Hepatocyte (in vitro differentiated cells): ENCODE measurements at regions not wholly inside any gene's neighbourhood (a gene's known extent, or its start where the extent isn't known, plus 50 kb on each side); places are given as distances from the start of the nearest gene placed in this dataset.

Experiments
- DNase-seq: peaks from one replicate; pipeline ENCODE4 v3.0.0-alpha.2; 2016; ENCODE audit warnings: low spot score
- H2AFZ ChIP-seq: fragments of 200-600 bp; sonication (generic); 2 replicates; pipeline ENCODE4 v1.6.0; 2016; ENCODE audit warnings: antibody characterized with exemption, mild to moderate bottlenecking
- H3K27ac ChIP-seq: fragments of 200-600 bp; sonication (generic); 2 replicates; pipeline ENCODE4 v1.5.1; 2016; ENCODE audit warnings: mild to moderate bottlenecking
- H3K27me3 ChIP-seq: fragments of 200-600 bp; sonication (generic); 2 replicates; pipeline ENCODE4 v1.6.1; 2016
- H3K36me3 ChIP-seq: fragments of 200-600 bp; sonication (generic); replicated peaks from 2 replicates; pipeline ENCODE4 v1.5.1; 2016; ENCODE audit warnings: low read depth; ENCODE audit not compliant: insufficient read depth
- H3K4me1 ChIP-seq: fragments of 200-600 bp; sonication (generic); 2 replicates; pipeline ENCODE4 v1.5.1; 2016; ENCODE audit warnings: mild to moderate bottlenecking, moderate library complexity; ENCODE audit not compliant: insufficient read depth
- H3K4me2 ChIP-seq: fragments of 200-600 bp; sonication (generic); 2 replicates; pipeline ENCODE4 v1.6.0; 2016
- H3K4me3 ChIP-seq: fragments of 200-600 bp; sonication (generic); 2 replicates; pipeline ENCODE4 v1.5.1; 2016; ENCODE audit warnings: mild to moderate bottlenecking
- H3K79me2 ChIP-seq: fragments of 200-600 bp; sonication (generic); 2 replicates; pipeline ENCODE4 v1.6.0; 2017; ENCODE audit warnings: mild to moderate bottlenecking
- H3K9me2 ChIP-seq: fragments of 200-600 bp; sonication (generic); replicated peaks from 2 replicates; pipeline ENCODE4 v1.6.0; 2017; ENCODE audit warnings: mild to moderate bottlenecking; ENCODE audit not compliant: insufficient read depth
- H3K9me3 ChIP-seq: fragments of 200-600 bp; sonication (generic); 2 replicates; pipeline ENCODE4 v1.5.1; 2016; ENCODE audit warnings: low read depth, mild to moderate bottlenecking
- H4K20me1 ChIP-seq: fragments of 200-600 bp; sonication (generic); 2 replicates; pipeline ENCODE4 v1.6.0; 2016; ENCODE audit warnings: mild to moderate bottlenecking; ENCODE audit not compliant: insufficient read depth, poor library complexity, severe bottlenecking
- CTCF ChIP-seq: fragments of 200-600 bp; sonication (generic); IDR thresholded peaks from 2 replicates; pipeline ENCODE4 v1.5.1; 2016; ENCODE audit warnings: antibody characterized with exemption, mild to moderate bottlenecking; ENCODE audit not compliant: poor library complexity
- EZH2 ChIP-seq: fragments of 200-600 bp; sonication (generic); IDR thresholded peaks from 2 replicates; pipeline ENCODE4 v1.6.1; 2016; ENCODE audit warnings: antibody characterized with exemption, mild to moderate bottlenecking, borderline replicate concordance
- EZH2phosphoT487 ChIP-seq: fragments of 200-600 bp; sonication (generic); IDR thresholded peaks from one replicate; pipeline ENCODE4 v1.6.1; 2018; ENCODE audit warnings: antibody characterized with exemption, mild to moderate bottlenecking, low read depth, moderate library complexity; ENCODE audit not compliant: unreplicated experiment, severe bottlenecking
- WGBS: methylation state at CpG from one replicate; pipeline ENCODE4 v1.1.6; 2016; ENCODE audit warnings: low lambda C conversion rate; ENCODE audit errors: missing lambda C conversion rate; 5-methylcytosine and 5-hydroxymethylcytosine counted together

- Histone ChIP-seq H4K20me1 (no peaks in the 10 kb centered on the region), H3K4me2 (no peak overlapping the region), H3K9me2 (no peaks in the 10 kb centered on the region), H3K4me1 (no peaks in the 10 kb centered on the region), H3K4me3 (no peak overlapping the region), H3K9me3 (no peaks in the 10 kb centered on the region), H3K36me3 (no peaks in the 10 kb centered on the region), H3K27me3 (no peaks in the 10 kb centered on the region), H3K27ac (no peak overlapping the region), H3K79me2 (no peaks in the 10 kb centered on the region), H2AFZ (no peak overlapping the region)
- 64% methylated on average over 1 of the region's 1 CpG for WGBS
- TF ChIP-seq CTCF (no peak), EZH2 (no peak), EZH2phosphoT487 (no peak)
- no peak for DNase-seq
These were observed 367.0 kb downstream of the STK39 start for GRCh38 chr2:167880415-167880814.

- Histone ChIP-seq H4K20me1 (no peaks in the 10 kb centered on the region), H3K27ac (no peak overlapping the region), H3K4me2 (no peak overlapping the region), H2AFZ (no peak overlapping the region), H3K36me3 (no peaks in the 10 kb centered on the region), H3K9me2 (no peaks in the 10 kb centered on the region), H3K9me3 (no peaks in the 10 kb centered on the region), H3K27me3 (no peaks in the 10 kb centered on the region), H3K4me1 (no peaks in the 10 kb centered on the region), H3K4me3 (no peak overlapping the region), H3K79me2 (no peaks in the 10 kb centered on the region)
- TF ChIP-seq EZH2: no peak
- no peak for TF ChIP-seq CTCF
- no peak for TF ChIP-seq EZH2phosphoT487
- WGBS: 97% methylated on average over 4 of the region's 4 CpGs
- no peak for DNase-seq
These were observed 371.9 kb downstream of the STK39 start for GRCh38 chr2:167875529-167875928.

- no peak overlapping the region for H2AFZ ChIP-seq
- H3K4me1 ChIP-seq: no peaks in the 10 kb centered on the region
- TF ChIP-seq EZH2 (no peak), CTCF (no peak), EZH2phosphoT487 (no peak)
- no peak overlapping the region for H3K27ac ChIP-seq
- no peak for DNase-seq
- no peak overlapping the region for H3K4me3 ChIP-seq
- WGBS: 99% methylated on average over 4 of the region's 4 CpGs
- H4K20me1 ChIP-seq: no peaks in the 10 kb centered on the region
- no peaks in the 10 kb centered on the region for H3K9me2 ChIP-seq
- no peaks in the 10 kb centered on the region for H3K79me2 ChIP-seq
- no peaks in the 10 kb centered on the region for H3K9me3 ChIP-seq
- no peak overlapping the region for H3K4me2 ChIP-seq
- no peaks in the 10 kb centered on the region for H3K27me3 ChIP-seq
- no peaks in the 10 kb centered on the region for H3K36me3 ChIP-seq
These were observed 372.6 kb downstream of the STK39 start for GRCh38 chr2:167874812-167875211.

GRCh38 chr2:167871286-167871685 is 376.1 kb downstream of the STK39 start:
- H3K4me1 ChIP-seq: no peaks in the 10 kb centered on the region
- no peak overlapping the region for H3K4me3 ChIP-seq
- no peaks in the 10 kb centered on the region for H3K79me2 ChIP-seq
- no peak for DNase-seq
- no peaks in the 10 kb centered on the region for H3K9me2 ChIP-seq
- H3K36me3 ChIP-seq: no peaks in the 10 kb centered on the region
- 100% methylated on average over 2 of the region's 2 CpGs for WGBS
- no peaks in the 10 kb centered on the region for H3K9me3 ChIP-seq
- H3K27me3 ChIP-seq: no peaks in the 10 kb centered on the region
- no peak overlapping the region for H2AFZ ChIP-seq
- TF ChIP-seq CTCF: no peak
- TF ChIP-seq EZH2: no peak
- TF ChIP-seq EZH2phosphoT487: no peak
- no peak overlapping the region for H3K4me2 ChIP-seq
- no peaks in the 10 kb centered on the region for H4K20me1 ChIP-seq
- no peak overlapping the region for H3K27ac ChIP-seq
